VCaP (cell line): ENCODE measurements at regions not wholly inside any gene's neighbourhood (a gene's known extent, or its start where the extent isn't known, plus 50 kb on each side); places are given as distances from the start of the nearest gene placed in this dataset.

ENCODE experiments used
- H3K27ac ChIP-seq: fragments of 450-650 bp; 2 replicates; pipeline ENCODE4 v1.5.1; 2017
- TF ChIP-seq, protein P1 (sequence below): fragments of 450-650 bp; conservative IDR thresholded peaks from 2 replicates; pipeline ENCODE4 v1.5.1; 2017; ENCODE audit warnings: mild to moderate bottlenecking, moderate library complexity

DNA sequence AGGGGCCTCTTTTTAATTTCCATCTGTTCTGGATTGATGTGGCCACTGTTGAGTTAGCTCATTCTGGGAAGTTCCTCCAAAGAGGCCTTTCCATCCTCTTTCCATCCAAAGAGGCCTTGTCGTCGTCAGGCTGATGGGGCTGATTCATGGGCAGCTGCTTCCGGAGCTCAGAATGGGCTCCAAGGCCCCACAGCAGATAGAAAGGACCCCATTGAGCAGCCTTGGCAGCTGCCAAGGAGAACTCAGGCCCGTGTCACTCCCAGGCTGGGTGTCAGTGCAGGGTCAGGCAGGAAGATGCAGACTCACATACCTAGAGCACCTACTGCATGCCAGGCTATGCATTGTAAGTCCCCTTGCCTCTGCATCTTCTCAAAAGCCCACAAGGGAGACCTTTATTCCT lies 524.1 kb downstream of the MIAT start:
- no peak overlapping the region for H3K27ac ChIP-seq
- TF ChIP-seq, protein P1, sequence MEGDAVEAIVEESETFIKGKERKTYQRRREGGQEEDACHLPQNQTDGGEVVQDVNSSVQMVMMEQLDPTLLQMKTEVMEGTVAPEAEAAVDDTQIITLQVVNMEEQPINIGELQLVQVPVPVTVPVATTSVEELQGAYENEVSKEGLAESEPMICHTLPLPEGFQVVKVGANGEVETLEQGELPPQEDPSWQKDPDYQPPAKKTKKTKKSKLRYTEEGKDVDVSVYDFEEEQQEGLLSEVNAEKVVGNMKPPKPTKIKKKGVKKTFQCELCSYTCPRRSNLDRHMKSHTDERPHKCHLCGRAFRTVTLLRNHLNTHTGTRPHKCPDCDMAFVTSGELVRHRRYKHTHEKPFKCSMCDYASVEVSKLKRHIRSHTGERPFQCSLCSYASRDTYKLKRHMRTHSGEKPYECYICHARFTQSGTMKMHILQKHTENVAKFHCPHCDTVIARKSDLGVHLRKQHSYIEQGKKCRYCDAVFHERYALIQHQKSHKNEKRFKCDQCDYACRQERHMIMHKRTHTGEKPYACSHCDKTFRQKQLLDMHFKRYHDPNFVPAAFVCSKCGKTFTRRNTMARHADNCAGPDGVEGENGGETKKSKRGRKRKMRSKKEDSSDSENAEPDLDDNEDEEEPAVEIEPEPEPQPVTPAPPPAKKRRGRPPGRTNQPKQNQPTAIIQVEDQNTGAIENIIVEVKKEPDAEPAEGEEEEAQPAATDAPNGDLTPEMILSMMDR: no peak

DNA sequence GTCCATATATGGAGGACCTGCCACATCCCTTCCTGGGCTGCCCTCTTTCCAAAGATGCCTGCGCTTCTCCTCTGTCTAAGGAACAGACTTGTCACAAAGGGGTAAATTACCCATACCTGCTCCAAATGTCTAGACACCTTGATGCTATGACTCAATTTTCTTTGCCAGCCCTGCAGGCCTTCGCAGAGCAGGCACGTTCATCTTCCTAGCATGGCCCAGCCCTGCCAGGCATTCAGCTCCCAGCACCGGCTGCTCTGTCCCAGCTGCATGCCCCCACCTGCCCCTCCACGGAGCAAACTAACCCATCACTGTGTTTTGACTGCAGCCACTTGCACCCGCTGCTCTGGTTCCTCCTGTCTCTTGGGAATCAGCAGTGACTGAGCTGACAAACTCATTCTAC lies 526.1 kb downstream of the MIAT start:
- no peak overlapping the region for H3K27ac ChIP-seq
- TF ChIP-seq, protein P1: no peak

DNA sequence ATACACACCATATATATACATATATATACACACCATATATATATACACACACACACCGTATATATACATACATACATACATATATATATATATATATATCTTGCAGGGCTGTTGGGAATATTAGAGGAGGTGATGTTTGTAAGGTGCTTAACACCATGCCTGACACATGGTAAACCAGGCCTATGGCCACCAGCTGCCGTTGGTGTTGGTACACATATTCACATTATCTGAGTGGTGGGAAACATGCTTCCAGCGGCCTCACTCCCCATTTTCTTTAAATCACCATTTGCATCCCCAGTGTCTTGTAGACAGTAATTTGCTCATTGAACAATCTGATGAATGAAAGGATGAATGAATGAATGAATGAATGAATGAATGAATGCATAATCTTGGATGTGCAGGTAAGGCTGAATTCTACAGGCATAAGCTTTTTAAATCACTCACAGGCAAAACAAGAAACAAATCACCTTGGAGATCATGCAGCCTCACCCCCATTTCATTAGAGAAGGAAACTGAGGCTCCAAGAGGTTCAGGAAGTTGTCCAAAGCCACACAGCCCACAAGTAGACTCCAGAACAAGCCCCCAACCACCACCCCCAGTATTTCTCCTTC lies 527.8 kb downstream of the MIAT start:
- TF ChIP-seq, protein P1: no peak
- no peak overlapping the region for H3K27ac ChIP-seq

DNA sequence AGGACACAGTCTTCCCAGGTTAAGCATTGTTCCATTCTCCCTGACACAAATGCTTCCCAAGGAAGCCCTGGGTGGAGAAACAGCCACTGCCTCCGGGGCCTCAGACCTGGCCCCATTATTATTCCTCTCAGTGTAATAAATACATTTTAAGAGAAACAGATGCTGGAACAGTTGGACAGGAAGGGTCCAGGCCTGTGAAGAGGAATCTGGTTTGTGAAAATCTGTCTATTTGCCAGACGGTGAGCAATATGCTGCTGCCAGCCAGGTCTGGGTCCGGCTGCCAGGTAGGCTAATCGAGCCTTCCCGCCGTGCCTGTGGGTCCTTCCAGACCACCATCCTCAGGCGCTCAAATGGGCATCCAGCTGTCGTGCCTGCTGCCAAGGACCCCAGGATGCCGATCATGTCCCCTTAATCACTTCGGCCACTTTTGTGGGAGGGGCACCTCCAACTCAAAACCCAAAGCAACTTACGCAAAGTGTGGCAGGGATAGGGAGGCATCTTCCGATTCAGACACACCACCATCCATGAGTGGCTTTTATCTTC lies 528.4 kb downstream of the MIAT start:
- TF ChIP-seq, protein P1: no peak

DNA sequence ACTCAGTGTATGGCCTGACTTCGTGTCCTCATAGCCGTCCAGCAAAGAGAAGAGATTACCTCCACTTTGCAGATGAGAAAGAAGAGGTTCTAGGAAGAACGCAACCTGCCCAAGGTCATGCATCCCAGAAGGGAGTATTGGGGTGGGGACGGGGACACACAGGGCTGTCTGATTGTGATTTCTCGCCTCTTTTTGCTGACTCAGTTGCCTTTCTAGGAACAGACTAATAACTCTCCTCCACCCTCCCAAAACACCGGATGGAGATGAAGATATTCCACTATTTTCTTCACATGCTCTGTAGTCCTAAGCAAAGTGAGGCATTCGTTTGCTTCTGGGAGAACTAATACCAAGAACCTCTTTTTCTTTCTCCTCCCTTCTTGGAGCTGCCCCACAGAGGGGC lies 529.3 kb downstream of the MIAT start:
- no peak overlapping the region for H3K27ac ChIP-seq
- TF ChIP-seq, protein P1: no peak

More for the DNA sequence above, 528.4 kb downstream of the MIAT start:
- H3K27ac ChIP-seq: no peak overlapping the region

DNA sequence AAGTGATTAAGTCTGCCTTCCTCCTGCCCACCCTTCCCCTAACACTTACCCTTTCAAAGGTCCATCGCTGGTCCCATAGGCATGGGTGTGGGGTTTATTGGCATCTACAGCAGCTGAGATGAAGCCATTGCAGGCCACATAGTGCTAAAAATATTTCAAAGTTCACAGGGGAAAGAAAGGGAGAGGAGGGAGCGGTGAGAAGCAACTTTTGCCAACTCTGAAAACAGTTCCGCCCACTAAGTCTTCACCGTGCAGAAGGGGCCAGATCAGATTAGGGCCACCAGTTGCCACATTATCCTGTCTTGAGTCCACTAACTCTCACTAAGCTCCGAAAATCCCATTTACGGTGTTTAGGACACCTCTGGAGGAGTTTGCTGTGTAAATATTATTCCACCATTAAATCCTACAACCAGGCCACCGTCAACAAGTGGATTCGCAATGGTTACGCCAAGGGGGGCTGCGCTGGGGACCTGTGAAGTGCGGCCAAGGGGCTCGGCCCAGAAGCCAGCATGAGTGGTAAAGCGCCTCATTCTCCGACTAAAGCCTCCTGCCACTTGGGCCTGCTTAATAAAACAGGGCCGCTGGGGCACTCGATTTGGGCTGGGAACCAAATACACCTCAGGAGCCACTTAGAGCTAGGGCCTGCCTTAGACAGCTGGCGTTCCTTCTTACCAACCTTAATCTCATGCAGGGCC lies 534.9 kb downstream of the MIAT start:
- TF ChIP-seq, protein P1: no peak
- no peak overlapping the region for H3K27ac ChIP-seq

DNA sequence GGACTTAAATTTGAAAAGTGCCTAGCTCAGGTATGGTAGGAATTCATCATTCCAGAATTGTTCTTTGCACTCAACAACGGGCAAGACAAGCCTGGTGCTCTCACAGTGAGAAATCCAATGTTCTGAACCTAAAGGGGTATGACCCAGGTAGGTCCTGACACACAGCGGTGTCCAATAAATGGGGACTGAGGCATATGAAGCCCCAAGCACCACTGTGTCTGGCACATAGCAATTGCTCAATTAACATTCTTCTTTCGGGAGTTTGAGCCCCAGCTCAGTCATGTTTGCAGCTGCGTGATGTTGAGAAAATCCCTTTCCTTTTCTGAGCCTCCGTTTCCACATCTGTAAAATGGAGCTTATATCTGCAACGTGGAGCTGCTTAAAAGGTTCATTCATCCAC lies 535.8 kb downstream of the MIAT start:
- peak overlapping the region; percentile 38; the same call in 1 of the 2 replicates for H3K27ac ChIP-seq
- TF ChIP-seq, protein P1: no peak
